GM21381 (cell line): ENCODE measurements at regions not wholly inside any gene's neighbourhood (a gene's known extent, or its start where the extent isn't known, plus 50 kb on each side); places are given as distances from the start of the nearest gene placed in this dataset.

Source experiments
- ATAC-seq: cut with Tn5 transposase; IDR thresholded peaks from one replicate; pipeline ENCODE4 v1.9.1; 2021; ENCODE audit warnings: mild to moderate bottlenecking, moderate library complexity; ENCODE audit not compliant: unreplicated experiment

DNA sequence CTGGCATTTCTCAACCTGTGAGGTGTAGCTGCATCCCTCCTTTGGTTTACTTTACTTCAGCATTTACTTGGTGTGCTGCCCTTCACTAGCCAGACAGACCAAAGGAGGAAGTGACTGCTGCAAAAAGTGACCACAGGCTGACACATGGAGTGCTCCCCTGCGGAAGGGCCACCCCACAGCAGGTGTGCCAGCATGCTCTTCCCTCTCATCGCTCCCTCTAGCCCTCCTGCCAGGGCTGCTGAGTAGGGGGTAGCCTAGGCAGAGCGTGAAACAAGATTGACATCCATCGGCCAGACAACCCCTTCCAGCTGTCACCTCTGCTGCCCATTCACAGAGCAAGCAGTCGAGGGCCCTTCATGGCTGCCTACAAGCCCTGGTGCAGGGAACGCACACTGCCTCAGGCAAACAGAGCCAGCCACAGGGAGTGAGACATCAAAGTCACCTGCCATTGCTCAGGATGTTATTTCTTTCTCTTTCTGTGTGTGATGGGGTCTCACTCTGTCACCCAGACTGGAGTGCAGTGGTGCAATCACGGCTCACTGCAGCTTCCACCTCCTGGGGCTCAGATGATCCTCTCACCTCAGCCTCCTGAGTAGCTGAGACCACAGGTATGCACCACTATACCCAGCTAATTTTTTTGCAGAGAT, 102.0 kb upstream of the RPS6KA2 start:
- ATAC-seq = no peak

DNA sequence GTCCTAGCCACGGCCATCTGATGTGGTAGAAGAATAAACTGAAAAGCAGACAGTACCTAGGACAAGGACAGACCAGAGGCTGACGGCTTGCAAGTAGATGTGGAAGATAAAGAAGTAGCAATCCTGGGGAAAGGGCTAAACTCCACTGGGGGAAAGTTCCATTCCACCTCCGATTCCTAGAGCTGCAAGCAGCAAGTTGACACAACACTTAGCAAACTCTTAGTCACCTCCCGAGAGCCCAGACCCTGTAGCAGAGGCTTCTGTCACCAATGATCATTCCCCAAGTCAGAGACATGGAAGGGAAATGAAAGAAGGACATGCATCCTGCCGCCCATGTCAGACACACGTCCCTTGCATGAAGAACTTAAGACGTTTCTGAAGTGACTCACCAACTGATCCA, 99.2 kb upstream of the RPS6KA2 start:
- no peak for ATAC-seq

DNA sequence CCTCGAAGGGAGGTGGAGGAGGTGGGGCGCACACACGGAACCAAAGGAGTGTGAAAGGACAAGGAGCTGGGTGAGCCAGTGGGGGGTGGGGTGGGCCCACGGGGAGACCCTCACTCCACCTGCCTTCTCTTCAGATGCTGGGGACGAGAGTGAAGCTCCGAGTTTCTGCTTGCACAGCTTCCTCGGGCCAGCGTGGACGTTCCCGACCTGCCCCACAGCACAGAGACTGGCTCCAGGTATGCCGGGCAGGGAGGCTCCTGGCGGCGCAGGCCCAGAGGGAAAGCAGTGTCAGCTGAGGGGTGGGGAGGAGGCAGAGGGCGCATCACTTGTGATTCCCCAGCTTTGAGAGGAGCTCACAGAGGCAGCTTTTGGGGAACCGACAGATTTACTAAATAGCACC, 98.5 kb upstream of the RPS6KA2 start:
- no peak for ATAC-seq

DNA sequence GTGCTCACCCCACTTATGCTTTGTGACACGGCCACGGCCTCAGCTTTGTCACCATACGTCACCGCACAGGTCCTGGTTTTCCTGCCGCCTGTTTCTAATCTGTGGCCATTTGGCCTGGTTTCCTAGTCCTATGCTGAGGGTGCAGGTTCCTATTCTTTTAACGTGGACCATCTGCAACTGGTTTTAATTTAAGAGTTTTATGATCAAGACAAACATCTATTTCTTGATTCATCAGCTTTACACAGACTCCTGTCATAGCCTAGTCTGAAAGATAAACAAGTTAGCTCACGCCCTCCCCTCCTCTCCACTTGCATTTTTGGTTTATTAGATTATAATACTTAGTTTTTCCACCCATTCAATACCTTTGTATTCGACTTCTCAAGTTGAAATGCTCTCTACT, 97.5 kb upstream of the RPS6KA2 start:
- no peak for ATAC-seq

DNA sequence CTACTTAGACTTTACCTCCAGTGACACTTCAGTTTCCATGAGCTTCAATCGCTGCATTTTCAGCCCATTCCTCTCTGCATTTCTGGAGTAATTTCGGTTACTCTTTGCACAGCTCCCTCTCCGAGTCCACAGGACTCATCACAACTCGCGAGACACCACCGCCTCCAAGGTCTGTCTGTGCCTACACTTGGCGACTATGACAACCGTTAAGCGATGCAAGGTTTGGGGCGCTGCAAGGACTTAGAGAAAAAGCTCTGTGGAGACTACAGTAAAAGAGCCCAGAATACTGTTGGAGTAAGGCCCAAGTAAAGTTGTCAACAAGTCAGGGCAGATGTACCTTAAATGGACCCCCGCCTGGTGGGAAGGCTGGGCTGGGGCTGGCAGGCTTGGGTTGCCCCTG, 95.7 kb upstream of the RPS6KA2 start:
- ATAC-seq = no peak

DNA sequence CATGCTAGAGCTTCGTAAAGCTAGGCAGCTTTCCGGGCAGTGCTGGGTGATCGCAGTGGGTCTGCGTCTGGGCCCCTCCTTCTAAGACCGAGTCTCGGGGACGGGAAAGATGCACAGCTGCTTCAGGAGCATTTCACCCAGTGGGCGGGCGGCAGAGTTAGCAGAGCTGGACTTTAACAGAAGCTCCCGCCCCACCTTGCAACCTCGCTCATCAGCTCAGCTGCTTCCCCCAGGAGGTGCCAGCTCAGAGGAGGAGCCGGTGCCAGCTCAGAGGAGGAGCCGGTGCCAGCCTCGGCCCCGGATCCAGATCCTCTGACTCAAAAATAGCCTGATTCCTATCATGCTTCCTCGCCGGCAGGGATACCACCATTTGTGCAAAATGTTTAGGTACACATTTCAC, 94.5 kb upstream of the RPS6KA2 start:
- no peak for ATAC-seq

DNA sequence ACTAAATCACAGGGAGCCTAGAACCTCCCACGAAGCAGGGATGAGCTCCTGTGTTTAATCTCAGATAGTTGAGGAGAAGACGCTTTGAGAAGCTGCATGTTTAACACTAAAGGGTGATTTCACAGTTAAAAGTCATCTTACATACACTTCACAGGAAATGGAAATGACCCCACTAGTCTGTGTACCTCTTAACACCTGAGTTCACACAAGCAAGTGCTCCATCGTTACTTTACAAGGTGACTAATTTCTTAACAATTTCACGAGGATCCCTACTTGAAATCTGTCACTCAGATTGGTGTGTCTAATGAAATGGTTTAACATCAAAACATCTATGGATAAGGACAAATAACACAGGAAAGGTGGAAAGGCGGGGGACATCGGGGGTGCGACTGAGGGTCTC, 93.8 kb upstream of the RPS6KA2 start:
- no peak for ATAC-seq

DNA sequence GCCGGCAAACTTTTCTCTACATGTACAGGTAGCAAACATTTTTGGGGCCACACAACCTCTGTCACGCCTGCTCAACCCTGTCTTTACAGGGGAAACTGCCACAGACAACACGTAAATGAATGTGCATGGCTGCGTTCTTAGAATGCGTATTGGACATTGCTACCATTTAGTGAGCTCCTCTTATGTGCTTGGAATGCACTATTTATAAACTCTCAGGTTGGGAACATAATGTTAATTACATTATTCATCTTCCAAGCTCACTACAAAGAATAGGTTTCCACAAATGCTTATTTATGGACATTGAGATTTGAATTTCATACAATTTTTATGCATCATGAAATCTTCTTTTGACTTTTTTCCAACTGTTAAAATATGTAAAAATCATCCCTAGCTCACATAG, 92.0 kb upstream of the RPS6KA2 start:
- no peak for ATAC-seq

DNA sequence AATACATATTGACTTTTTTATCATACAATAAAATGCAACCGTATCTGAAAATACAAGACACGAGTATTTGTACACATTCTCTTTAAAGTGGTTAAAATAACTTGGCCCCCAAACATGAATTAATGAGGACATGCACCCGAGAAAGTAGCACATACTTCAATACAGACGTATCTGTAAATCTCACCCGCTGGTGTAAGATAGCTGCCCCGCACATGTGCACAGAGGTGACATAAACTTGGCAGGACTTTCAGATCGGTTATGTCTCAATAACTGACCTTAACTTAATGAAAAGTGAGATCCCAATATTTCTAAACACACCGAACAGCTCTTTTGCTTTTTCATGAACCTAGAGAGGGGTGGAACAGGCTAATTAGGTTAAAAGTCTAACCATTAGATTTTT, 91.5 kb upstream of the RPS6KA2 start:
- no peak for ATAC-seq

DNA sequence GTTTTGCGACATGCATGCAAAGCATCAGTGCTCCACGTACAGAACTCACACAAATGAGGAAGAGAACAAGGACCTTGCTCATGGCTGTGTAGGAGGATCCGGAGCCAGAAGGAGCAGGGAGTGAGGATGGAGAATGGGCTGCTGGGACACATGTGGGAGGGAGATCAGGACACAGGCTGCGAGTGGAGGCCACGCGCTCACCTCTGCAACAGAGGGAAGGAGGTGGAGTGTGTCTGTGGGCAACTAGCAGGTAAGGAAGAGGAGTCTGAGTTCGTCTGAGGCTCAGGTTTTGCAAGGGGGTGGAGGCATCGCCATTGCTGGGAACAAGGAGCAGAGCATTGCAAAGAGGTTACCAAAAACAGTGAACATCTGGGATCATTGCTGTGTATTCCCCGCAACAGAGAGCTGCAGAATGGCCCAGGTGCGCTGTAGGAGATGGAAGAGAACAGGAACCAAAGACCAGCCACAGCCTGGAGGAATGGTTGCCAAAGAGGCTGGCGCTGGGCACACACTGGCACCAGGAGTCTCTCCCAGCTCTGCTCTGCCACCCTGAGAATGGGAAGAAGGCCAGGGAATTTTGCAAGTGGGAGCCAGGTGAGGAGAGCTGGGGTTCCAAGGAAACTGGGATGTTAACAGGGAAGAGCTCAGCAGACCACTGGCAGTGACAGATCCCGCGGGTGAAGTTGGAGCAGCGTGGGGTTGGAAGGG, 90.0 kb upstream of the RPS6KA2 start:
- no peak for ATAC-seq

DNA sequence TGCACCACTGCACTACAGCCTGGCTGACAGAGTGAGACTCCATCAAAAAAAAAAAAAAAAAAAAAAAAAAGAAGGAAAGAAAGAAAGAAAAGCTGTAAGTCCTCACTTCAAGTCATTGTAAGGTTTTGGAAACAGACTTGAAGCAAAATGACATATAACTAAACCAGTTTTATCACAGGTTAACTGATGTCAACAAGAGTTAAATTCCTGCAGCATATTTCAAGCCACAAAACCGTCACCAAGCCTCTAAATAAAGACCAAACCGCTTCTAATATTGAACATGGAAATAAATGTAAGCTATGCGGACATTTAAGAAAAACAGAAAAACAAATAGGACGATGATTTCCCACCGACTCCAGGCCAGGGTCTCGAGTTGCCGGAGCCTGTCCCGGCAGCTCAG, 88.9 kb upstream of the RPS6KA2 start:
- ATAC-seq = no peak

DNA sequence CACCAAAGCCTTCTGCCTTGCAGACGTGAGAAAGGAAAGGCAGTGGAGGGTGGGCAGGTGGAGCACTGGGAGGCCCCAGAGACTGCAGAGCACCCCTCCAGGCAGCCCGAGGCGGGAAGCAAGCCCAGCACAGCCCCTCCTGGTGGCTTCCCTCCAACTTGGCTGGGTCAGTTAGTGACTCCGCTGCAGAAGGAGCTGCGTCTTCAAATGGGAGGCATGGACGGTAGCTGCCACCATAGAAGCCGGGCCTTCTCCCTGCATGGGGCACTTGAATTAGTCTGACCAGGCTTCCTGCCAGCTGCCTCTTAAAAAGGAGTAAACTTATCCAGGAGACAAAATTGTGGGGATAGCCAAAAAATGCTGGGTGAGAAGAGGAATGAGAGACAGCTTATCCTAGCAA, 88.0 kb upstream of the RPS6KA2 start:
- ATAC-seq = no peak

DNA sequence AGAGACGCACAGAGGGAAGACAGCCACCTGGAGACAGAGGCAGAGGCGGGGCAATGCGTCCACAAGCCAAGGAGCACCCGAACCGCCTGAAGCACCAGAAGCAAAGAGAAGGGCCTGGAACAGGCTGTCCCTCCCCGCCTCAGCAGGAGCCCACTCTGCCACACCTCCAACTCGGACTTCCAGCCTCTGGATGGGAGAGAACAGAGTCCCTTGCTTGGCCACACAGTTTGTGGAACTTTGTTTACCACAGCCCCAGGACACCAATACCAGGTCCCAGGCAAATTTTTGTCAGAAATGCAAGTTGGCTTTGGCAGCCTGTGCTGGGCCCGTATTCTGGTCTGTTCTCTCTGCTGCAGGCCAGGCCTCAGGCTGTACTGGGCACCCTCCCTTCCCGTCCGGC, 87.5 kb upstream of the RPS6KA2 start:
- no peak for ATAC-seq

DNA sequence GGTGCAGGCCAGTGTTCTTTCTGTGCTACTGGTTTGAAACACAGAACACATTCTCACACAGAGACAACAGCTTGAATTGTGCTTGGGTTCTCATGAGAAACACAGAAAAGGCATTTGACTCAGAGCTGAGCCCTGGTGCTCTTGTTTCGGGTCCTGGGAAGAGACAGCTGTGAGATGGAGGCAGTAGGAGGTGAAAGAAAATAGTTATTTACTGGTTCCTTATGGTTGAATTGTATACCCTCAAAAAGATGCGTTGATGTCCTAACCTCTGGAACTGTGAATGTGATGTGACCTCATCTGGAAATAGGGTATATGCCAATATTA, 87.1 kb upstream of the RPS6KA2 start:
- ATAC-seq = no peak

DNA sequence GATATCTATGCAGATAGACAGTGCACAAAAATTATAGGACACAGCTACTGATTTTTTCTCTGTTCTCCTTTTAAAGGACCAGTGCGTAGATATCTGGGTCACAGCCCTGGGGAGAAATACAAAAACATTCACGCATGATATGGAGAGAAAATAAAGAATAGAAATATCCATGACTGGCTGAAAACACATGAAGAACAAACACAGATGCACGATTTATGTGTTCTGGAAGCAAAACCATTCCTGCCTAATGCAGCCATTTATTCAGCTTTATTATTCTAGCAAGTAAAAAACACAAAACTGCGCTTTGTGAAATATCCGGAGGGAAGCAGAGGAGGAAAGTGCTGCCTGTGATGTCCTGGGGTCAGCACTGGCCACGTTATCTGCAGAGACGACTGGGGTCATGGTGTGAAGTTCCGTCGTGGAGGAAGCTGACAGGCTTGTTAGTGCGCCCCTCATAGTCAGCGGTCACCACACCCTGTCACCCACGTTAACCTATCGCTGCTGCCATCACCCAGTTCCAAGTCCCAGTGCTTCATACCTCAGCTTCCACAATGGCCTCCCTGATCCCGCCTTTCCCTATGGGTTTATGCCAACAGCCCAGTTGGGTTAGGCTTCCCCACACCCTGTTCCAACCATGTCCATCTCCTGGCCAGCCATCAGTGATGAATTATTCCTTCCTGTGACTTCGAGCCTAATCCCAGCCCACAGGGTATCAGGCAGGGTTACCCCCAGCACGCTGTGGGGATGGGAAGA, 86.6 kb upstream of the RPS6KA2 start:
- ATAC-seq = no peak

DNA sequence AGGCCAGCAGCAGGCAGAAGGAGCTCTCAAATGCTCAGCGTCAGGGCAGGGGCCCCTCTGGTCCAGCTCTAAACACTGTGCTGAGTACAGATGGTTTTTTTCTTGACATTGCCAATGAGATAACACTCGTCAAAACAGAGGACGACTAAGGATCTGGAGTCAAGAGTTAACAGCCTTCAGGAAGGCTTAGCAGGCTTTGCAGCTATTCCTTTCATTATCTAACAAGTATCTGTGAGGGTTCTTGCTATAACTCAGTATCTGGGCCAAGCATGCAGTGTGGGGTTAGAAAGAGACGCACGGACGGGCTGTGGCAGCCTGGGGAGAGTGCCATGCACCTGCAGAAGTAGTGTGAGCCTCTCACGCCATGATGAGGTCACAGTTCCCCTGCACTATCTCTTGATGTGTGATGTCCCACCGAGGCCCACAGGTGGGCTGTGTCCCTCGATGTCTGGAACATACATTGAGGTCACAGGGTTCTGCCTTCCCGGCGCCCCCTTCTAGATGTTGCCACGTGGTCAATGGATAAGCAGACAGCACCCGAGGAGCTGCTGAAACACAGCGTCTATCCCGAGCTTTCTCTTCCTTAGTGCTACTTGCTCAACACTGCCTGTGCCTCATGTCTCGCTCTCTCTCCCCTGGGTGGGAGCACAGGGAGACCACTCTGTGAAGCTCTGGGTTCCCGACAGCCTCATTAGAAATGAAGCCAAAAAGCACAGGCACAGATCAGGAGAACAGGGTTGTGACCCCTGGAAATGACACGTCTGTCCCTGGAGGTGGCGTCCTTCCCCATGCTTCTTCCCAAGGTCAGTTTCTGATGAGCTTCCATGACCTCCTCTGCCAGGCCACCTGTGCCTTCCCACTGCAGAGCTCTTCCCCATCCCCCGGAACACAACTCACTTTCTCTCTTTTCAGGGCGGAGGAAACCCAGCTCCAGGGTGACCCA, 85.5 kb upstream of the RPS6KA2 start:
- no peak for ATAC-seq

DNA sequence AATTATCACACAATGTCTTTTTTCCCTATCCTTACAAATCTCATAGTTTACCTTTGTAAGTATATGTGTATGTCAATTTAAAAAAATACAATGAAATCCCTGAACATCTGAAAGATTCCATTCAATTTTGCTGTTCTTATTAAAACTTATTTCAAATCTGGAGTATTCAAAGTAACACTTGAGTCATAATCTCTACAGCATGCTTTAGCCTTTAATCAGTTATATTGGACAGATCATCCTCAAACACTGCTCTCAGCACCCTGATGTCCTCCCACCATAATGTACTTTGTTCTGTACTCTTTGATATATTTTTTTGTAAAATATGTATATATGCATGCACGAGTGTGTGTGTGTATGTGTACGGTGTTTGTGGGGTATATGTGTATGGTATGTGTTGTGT, 83.0 kb upstream of the RPS6KA2 start:
- ATAC-seq = no peak

DNA sequence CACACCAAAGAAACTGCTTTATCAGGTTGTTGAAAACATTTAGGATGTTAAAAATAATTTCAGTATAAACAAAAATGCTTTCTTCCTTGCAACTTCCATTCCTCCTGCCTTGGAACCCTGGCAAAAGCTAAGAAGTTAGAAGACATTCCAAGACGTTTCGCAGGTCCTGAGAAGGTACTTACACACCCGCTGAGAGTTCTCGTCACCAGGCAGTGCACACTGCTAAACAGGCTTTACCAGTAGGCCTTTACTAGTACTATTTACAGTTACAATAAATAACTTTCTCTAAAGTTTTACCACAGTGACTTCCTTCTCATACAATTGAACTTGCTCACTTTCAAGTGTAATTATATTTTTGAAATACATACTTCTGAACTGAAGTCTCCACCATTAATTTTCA, 81.4 kb upstream of the RPS6KA2 start:
- ATAC-seq = no peak

DNA sequence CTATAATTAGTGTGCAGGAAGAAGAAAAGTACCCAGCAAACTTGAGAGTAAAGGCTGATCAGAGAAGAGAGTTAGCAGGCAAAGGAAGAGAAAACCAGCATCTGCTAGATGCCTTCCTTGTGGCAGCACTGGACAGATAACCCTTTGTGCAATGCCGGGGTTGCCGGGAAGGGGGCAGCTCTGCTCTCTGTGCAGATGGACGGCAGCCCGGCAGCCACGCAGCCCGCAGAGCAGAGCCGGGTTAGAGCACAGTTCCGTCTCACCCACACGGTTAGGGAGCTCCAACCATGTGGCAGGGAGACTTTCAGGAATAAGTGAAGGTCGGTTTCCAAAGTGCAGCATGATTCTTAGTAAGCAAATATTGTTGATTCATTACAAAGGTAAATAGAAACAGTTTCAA, 80.0 kb upstream of the RPS6KA2 start:
- ATAC-seq = no peak

DNA sequence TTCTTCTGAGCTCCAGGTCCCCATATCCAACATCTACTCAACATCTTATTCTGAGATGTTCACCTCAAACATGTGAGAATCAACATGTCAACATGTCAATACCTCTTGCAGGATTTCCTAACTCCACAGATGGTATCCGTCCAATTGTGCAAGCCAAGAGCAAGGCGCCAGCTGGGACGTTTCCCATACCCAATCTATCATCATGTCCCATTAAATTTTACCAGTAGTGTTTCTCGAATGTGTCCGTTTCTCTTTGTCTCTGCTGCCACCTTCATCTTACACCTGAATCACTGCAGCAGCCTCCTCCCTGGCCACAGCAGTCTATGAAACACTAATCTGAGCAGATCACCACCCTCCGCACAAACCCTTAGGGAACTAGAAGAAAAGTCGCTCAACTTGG, 78.0 kb upstream of the RPS6KA2 start:
- ATAC-seq = no peak

DNA sequence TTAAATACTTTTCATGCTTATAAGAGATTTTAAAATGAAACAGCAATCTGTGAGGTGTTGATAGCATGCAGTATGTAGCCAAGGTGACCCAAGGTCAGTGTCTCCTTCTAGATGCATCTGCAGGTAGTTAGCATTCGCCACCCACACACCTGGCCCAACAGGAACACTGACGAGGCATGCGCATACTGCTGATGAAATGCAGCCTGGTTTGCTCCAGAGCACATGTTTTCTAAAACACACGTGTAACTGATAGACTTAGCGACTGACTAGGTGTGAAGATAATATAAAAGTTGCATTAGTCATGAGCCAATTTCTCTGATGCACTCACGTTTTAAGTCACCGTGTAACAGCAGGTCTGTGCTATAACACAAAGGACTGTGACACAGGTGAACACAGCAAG, 77.1 kb upstream of the RPS6KA2 start:
- ATAC-seq = no peak
